Tibial artery (tissue), 4 donors: ENCODE measurements at regions not wholly inside any gene's neighbourhood (a gene's known extent, or its start where the extent isn't known, plus 50 kb on each side); places are given as distances from the start of the nearest gene placed in this dataset.

Experiments
- DNase-seq, 2 donors: peaks; one replicate each; pipeline ENCODE4 v3.0.0-alpha.2; 2019
- H3K27ac ChIP-seq, 2 donors: fragments of 200-600 bp; sonication (generic) in 1 of 2; 1 replicate in 1 of 2; 2 replicates in 1 of 2; pipeline ENCODE4 v1.5.1; 2018 to 2019; ENCODE audit warnings: mild to moderate bottlenecking in 1 of 2
- H3K27me3 ChIP-seq, 2 donors: fragments of 200-600 bp; sonication (generic) in 1 of 2; one replicate each; pipeline versions ENCODE4 v1.5.1 to v1.6.0; 2016 to 2019
- H3K36me3 ChIP-seq, 3 donors: fragments of 200-600 bp; sonication (generic) in 2 of 3; one replicate each; pipeline ENCODE4 v1.5.1; 2016 to 2019; ENCODE audit warnings: mild to moderate bottlenecking in 2 of 3
- H3K4me1 ChIP-seq, 4 donors: fragments of 200-600 bp; sonication (generic) in 2 of 4; 1 replicate in 3 of 4; 2 replicates in 1 of 4; pipeline ENCODE4 v1.5.1; 2016 to 2019
- H3K4me3 ChIP-seq, 2 donors: fragments of 200-600 bp; sonication (generic) in 1 of 2; 1 replicate in 1 of 2; 2 replicates in 1 of 2; pipeline ENCODE4 v1.5.1; 2018 to 2019; ENCODE audit warnings: mild to moderate bottlenecking in 2 of 2
- H3K9me3 ChIP-seq, 3 donors: fragments of 200-600 bp; sonication (generic) in 1 of 3; one replicate each; pipeline ENCODE4 v1.5.1; 2016 to 2019
- intact Hi-C: fragments of 100-400 bp; cut with DNase I; formaldehyde crosslinking; loops from one replicate; pipeline ENCODE4 v1.15.0; 2023; ENCODE audit warnings: low total_unique reads
- TF ChIP-seq, protein P1 (sequence below), 2 experiments: fragments of 200-600 bp in 1 of 2; fragments of 450-650 bp in 1 of 2; IDR thresholded peaks; one replicate each; pipeline ENCODE4 v1.5.1; 2017 to 2019; ENCODE audit warnings: antibody characterized with exemption in 2 of 2, mild to moderate bottlenecking in 1 of 2, moderate library complexity in 1 of 2

DNA sequence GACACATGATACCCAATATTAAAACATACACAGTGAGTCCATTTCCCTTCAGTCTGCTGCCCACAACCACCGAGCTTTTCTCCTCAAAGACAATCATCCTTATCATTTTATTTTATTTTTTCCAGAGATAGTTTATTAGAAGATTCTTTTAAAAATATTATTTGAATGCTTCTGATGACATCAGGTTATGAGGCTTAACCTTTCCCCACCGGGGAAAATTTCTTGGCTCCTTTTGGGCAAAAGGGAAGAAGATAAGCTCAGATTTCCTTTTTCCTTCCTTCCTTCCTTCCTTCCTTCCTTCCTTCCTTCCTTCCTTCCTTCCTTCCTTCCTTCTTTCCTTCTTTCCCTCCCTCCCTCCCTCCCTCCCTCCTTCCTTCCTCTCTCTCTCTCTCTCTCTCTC is 149.5 kb upstream of the CITED2 start:
- intact Hi-C loops, result no loop called here
- H3K27ac ChIP-seq, result no peak overlapping the region
- H3K4me1 ChIP-seq, result peaks cover 0 to 12% (median 0%) of the 10 kb centered on the region in 4 donors
- no peak overlapping the region for H3K4me3 ChIP-seq
- H3K9me3 ChIP-seq, result no peaks in the 10 kb centered on the region
- no peaks in the 10 kb centered on the region for H3K36me3 ChIP-seq
- no peaks in the 10 kb centered on the region for H3K27me3 ChIP-seq
- TF ChIP-seq, protein P1, sequence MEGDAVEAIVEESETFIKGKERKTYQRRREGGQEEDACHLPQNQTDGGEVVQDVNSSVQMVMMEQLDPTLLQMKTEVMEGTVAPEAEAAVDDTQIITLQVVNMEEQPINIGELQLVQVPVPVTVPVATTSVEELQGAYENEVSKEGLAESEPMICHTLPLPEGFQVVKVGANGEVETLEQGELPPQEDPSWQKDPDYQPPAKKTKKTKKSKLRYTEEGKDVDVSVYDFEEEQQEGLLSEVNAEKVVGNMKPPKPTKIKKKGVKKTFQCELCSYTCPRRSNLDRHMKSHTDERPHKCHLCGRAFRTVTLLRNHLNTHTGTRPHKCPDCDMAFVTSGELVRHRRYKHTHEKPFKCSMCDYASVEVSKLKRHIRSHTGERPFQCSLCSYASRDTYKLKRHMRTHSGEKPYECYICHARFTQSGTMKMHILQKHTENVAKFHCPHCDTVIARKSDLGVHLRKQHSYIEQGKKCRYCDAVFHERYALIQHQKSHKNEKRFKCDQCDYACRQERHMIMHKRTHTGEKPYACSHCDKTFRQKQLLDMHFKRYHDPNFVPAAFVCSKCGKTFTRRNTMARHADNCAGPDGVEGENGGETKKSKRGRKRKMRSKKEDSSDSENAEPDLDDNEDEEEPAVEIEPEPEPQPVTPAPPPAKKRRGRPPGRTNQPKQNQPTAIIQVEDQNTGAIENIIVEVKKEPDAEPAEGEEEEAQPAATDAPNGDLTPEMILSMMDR (IDR thresholded peaks at IDR 0.05), result no peak
- no peak for DNase-seq

DNA sequence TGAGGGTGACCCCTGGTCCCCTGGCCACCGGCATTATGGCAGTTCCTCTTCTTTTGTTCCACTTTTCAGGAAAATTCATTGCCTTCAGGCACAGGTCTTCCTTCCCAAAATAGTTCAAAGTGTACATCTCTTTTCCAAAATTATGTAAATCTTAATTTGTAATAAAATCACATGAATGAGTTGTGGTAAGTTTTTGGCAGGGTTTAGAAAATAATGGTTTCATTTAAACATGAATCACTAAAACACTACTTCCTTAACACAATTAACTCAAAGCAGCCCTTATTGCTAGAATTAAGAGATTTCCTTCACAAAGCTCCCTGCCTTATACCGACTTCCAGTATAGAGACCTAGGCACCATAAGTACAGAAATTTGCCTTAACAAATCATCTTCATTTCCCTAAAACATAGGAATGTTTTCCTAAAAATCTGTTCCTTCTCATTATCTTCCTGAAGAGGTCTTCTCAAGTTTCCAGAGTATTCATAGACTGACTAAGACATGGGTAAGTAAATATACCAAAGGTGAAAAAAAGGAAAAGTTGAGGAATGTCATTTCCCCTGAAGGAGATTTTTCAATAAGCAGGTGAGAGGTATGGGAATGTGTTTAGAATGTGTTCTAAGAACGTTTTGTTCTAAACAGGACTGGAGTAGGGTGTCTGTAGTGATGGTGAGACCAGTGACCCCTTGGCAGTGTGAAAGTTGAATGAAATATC is 148.2 kb upstream of the CITED2 start:
- no peak overlapping the region for H3K4me3 ChIP-seq
- no peaks in the 10 kb centered on the region for H3K27me3 ChIP-seq
- H3K27ac ChIP-seq, result no peak overlapping the region
- TF ChIP-seq, protein P1 (IDR thresholded peaks at IDR 0.05), result no peak
- H3K4me1 ChIP-seq, result peaks cover 0 to 12% (median 0%) of the 10 kb centered on the region in 4 donors
- H3K36me3 ChIP-seq, result no peaks in the 10 kb centered on the region
- no peak for DNase-seq
- intact Hi-C loops, result no loop called here
- no peaks in the 10 kb centered on the region for H3K9me3 ChIP-seq

DNA sequence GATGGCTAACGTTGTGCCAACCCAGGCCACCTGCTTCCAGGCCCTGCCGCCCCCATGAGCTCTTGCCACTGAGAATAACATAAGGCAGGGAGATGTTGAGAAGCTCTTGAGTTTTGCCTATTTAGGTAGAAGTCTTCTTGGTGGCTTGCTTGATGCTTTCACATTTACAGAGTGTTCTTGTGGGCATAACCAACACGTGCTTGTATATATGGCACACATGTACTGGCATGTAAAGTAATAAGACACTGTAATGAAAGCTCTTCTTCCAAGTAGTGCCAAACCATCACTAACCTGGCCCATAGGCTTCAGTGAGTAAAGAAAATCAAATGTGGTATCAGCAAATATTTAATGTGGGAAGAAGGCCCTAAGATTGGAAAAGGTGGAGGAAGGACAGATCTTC is 146.9 kb upstream of the CITED2 start:
- no peak overlapping the region for H3K27ac ChIP-seq
- H3K27me3 ChIP-seq, result no peaks in the 10 kb centered on the region
- peaks cover 0 to 12% (median 0%) of the 10 kb centered on the region in 4 donors for H3K4me1 ChIP-seq
- no peak for DNase-seq
- no peak overlapping the region for H3K4me3 ChIP-seq
- no peaks in the 10 kb centered on the region for H3K9me3 ChIP-seq
- H3K36me3 ChIP-seq, result no peaks in the 10 kb centered on the region
- intact Hi-C loops, result no loop called here
- TF ChIP-seq, protein P1 (IDR thresholded peaks at IDR 0.05), result no peak

DNA sequence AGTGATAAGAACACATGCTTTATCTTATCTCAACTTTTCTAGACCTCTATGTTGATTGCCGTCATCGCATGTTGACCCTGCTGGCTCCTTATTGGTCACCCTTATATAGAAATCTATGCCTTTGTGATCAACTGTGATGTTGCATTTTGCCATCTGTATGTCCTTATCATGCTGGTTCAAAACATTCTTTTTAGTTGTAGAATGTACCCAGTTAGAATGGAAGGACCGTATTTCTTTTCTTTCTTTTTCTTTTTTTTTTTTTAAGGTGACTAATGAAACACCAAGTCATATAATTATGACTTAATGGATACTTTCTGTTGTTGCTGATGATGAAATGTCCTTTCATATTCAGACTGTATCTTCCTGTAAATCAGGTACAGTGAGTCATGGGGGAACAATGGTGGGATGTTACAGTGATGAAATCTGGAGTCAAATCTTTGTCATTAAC is 145.9 kb upstream of the CITED2 start:
- TF ChIP-seq, protein P1 (IDR thresholded peaks at IDR 0.05), result no peak
- Histone ChIP-seq H3K27me3 (no peaks in the 10 kb centered on the region), H3K4me3 (no peak overlapping the region), H3K9me3 (no peaks in the 10 kb centered on the region), H3K27ac (no peak overlapping the region), H3K36me3 (no peaks in the 10 kb centered on the region), H3K4me1 (peaks cover 0 to 12% (median 0%) of the 10 kb centered on the region in 4 donors)
- intact Hi-C loops, result no loop called here
- DNase-seq, result no peak

DNA sequence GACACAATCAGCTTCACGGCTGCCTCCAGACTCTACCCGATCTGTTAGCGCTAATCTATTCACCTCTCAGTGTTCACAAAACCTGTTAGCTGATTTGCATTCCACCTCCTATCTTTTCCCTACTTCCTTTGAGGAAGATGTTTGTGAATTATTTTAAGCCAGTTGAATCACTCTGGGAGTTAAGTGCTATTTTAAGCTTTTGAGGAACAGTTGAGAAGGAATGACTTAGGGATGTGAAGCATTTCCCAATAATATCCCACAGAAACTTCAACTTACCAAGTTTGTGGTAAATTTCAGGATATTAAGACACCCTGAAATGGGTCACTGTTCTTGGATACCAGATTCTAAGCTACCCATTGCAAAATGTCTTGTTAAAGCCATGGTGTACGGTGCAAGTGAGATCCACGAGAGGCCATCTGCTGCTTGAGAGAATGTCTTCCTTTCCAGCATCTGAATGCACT is 145.2 kb upstream of the CITED2 start:
- TF ChIP-seq, protein P1 (IDR thresholded peaks at IDR 0.05), result no peak

More for the DNA sequence above, 145.2 kb upstream of the CITED2 start:
- Histone ChIP-seq H3K27ac (no peak overlapping the region), H3K4me3 (no peak overlapping the region), H3K36me3 (no peaks in the 10 kb centered on the region), H3K9me3 (no peaks in the 10 kb centered on the region), H3K27me3 (no peaks in the 10 kb centered on the region), H3K4me1 (peaks cover 0 to 12% (median 0%) of the 10 kb centered on the region in 4 donors)
- no peak for DNase-seq
- intact Hi-C loops, result no loop called here
